D721Med (cell line): ENCODE measurements at regions not wholly inside any gene's neighbourhood (a gene's known extent, or its start where the extent isn't known, plus 50 kb on each side); places are given as distances from the start of the nearest gene placed in this dataset.

ENCODE experiments used
- DNase-seq: peaks from one replicate; pipeline ENCODE4 v3.0.0; 2011; ENCODE audit warnings: low spot score; ENCODE audit not compliant: insufficient read length
- FAIRE-seq: peaks from 2 replicates; lab custom pipeline; 2011; peaks lifted over from hg19 to GRCh38; lab: Jason Lieb, UNC
- TF ChIP-seq, protein P1 (sequence below): IDR thresholded peaks from 2 replicates; pipeline ENCODE4 v1.5.1; 2012; ENCODE audit warnings: mild to moderate bottlenecking, control low read depth; ENCODE audit not compliant: insufficient read depth; ENCODE audit errors: missing control alignments

DNA sequence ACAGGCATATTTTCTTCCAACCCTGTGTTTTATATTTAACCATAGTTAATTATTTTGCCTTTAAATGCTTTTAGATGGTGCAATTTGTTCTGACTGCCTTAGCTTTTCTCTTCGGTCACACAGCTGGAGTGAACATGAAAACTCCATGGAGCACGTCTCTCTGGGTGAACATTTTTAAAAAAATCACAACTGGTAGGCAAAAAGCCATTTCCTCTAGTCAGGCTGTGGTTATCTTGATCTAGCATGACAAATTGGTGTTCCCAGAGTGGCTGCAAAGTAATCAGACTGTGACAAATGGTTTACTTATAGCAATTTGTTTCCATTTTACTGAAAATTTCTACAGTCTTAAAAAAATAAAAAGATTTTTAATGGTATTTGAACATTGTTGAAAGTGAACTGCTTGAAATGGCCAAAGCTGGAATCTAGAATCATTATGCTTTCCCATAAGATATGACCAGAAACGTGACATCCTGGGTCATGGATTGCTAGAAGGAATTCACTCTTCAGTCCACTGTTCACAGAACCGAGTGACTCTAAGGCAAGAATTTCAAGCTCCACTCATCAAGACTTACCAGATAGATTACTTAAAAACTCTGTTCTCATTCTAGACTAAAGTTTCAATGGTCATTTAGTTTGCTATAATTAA is 703.6 kb downstream of the CPS1 start:
- FAIRE-seq (no peak), DNase-seq (no peak)
- TF ChIP-seq, protein P1, sequence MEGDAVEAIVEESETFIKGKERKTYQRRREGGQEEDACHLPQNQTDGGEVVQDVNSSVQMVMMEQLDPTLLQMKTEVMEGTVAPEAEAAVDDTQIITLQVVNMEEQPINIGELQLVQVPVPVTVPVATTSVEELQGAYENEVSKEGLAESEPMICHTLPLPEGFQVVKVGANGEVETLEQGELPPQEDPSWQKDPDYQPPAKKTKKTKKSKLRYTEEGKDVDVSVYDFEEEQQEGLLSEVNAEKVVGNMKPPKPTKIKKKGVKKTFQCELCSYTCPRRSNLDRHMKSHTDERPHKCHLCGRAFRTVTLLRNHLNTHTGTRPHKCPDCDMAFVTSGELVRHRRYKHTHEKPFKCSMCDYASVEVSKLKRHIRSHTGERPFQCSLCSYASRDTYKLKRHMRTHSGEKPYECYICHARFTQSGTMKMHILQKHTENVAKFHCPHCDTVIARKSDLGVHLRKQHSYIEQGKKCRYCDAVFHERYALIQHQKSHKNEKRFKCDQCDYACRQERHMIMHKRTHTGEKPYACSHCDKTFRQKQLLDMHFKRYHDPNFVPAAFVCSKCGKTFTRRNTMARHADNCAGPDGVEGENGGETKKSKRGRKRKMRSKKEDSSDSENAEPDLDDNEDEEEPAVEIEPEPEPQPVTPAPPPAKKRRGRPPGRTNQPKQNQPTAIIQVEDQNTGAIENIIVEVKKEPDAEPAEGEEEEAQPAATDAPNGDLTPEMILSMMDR, result no peak

DNA sequence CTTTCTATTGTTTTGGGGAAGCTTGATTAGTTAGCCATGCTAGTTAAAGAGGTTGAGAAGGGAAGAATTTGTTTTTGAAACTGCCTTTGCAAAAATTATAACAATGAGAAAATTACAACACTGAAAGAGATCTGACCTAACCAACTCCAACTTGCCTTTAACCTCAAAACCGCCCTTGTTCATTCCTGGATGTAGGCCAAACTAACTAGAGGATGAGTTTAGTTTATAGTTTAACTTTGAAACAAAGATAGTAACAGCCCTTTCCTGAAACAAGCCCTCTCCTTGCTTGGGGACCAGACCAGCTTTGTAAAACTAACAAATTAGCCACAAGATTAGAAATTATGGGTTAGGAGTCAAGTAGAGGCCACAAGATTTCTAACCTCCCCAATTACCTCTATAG is 713.9 kb downstream of the CPS1 start:
- DNase-seq (no peak), FAIRE-seq (no peak)
- TF ChIP-seq, protein P1, result no peak

DNA sequence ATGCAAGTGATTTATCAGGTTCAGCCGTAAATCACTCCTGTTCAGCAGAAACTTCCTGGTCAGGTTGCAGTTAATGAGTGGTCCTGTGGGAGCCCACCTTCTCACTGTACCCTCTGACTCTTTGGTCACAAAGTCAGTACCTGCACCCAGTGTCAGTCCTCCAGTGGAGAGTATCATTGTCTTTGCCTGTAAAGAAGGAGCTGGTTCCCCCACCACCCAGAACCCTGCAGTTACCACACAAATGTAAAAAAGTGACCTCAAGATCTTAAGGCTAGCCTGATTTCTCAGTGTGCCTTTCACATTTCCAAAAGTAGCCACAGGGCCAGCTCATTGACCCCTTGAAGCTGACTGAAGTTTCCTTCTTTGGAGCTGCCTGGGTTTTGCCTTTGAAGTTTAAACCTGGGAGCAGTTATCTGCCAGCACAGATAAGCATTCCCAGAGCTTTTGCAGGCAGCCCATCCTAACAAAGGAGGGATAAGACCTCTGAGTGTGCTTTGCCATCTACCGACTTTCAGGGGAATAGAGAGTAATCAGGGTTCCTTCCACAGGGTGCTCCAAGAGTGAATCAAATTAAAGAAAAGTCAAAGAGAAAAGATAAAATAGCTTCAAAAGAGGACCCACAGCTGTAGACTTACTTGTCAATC is 725.2 kb downstream of the CPS1 start:
- no peak for FAIRE-seq
- no peak for DNase-seq
- TF ChIP-seq, protein P1, result no peak

DNA sequence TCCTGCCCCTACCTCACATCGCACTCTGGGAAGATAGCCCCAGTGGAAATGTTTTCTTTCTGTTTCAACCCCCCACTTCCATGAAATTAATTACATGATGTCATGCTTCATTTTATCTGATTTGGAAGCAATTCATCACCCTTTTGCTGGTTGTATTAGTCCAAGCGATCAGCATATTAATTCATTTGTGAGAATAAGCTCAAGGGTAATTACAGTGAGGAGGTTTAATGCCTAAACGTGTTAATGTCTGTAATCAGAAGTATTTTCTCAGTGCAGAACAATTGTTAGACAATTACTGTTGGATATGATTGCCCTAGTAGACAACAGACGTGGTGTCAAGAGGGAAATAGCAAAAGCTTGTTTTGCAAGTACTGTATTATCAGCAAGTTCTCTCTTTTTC is 746.3 kb downstream of the CPS1 start:
- DNase-seq, result no peak
- FAIRE-seq, result peak; percentile 81
- TF ChIP-seq, protein P1, result no peak

DNA sequence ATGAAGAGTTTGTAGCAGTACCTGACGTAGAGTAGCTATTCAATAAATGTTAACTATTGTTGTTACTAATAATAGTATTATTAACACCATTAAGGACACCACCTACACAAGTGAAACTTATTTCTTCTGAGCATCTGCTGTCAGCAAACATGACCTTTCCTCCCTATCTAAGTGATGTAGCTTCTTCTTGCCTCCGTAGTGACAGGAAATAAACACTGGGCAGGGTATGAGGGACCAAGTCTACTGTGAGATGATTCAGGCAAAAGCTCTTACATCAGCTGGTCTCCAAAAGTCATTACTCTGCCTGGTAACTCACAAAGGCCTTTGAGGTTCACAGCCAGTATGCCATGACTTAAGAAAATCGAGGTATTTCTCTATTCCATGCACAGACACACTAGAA is 750.5 kb downstream of the CPS1 start:
- TF ChIP-seq, protein P1, result no peak
- no peak for FAIRE-seq

More for the DNA sequence above, 750.5 kb downstream of the CPS1 start:
- no peak for DNase-seq
